ENCODE measurements at regions not wholly inside any gene's neighbourhood (a gene's known extent, or its start where the extent isn't known, plus 50 kb on each side); places are given as distances from the start of the nearest gene placed in this dataset.

GRCh38 chr4:124450851-124451250 is 261.7 kb downstream of the ANKRD50 start:
- TF ChIP-seq, protein P1, sequence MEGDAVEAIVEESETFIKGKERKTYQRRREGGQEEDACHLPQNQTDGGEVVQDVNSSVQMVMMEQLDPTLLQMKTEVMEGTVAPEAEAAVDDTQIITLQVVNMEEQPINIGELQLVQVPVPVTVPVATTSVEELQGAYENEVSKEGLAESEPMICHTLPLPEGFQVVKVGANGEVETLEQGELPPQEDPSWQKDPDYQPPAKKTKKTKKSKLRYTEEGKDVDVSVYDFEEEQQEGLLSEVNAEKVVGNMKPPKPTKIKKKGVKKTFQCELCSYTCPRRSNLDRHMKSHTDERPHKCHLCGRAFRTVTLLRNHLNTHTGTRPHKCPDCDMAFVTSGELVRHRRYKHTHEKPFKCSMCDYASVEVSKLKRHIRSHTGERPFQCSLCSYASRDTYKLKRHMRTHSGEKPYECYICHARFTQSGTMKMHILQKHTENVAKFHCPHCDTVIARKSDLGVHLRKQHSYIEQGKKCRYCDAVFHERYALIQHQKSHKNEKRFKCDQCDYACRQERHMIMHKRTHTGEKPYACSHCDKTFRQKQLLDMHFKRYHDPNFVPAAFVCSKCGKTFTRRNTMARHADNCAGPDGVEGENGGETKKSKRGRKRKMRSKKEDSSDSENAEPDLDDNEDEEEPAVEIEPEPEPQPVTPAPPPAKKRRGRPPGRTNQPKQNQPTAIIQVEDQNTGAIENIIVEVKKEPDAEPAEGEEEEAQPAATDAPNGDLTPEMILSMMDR (IDR thresholded peaks at IDR 0.05) = no peak
- TF ChIP-seq POLR2A (IDR thresholded peaks at IDR 0.05) = no peak

All from esophagus squamous epithelium (tissue), 4 donors.